Caco-2 (cell line): ENCODE measurements at regions not wholly inside any gene's neighbourhood (a gene's known extent, or its start where the extent isn't known, plus 50 kb on each side); places are given as distances from the start of the nearest gene placed in this dataset.

Experiments used
- BruUV-seq: library from RNA; stranded (reverse); fragments of 400-500 nt; replicated peaks from 2 replicates; lab custom pipeline; 2021; lab: Mats Ljungman, UMichigan
- CTCF ChIA-PET: fragments of 300-600 bp; sonication (Branson Sonifier 250); formaldehyde crosslinking; loops from one replicate; lab custom pipeline; 2022; ENCODE audit warnings: antibody characterized with exemption; lab: Charles Lee
- POLR2A ChIA-PET: fragments of 300-600 bp; sonication (Branson Sonifier 250); formaldehyde crosslinking; loops from one replicate; lab custom pipeline; 2022; ENCODE audit warnings: antibody characterized with exemption; lab: Charles Lee
- DNase-seq, 2 experiments: peaks; one replicate each; pipeline versions ENCODE4 v3.0.0 to v3.0.0-alpha.2; 2020 to 2022
- H3K27me3 ChIP-seq: replicated peaks from 2 replicates; pipeline ENCODE4 v1.6.0; 2011; ENCODE audit warnings: low read length; ENCODE audit not compliant: control insufficient read depth, insufficient read depth
- H3K36me3 ChIP-seq: 2 replicates; pipeline ENCODE4 v1.5.1; 2011; ENCODE audit warnings: low read length; ENCODE audit not compliant: control insufficient read depth, insufficient read depth
- H3K4me1 ChIP-seq: fragments of 250-450 bp; sonication (Bioruptor Pico); 2 replicates; pipeline ENCODE4 v1.5.1; 2020; ENCODE audit warnings: mild to moderate bottlenecking
- H3K4me3 ChIP-seq: 2 replicates; pipeline ENCODE4 v1.5.1; 2011; ENCODE audit warnings: low read depth, mild to moderate bottlenecking, control low read depth, low read length
- H3K9me3 ChIP-seq: fragments of 250-450 bp; sonication (Bioruptor Pico); 2 replicates; pipeline ENCODE4 v1.5.1; 2020; ENCODE audit warnings: mild to moderate bottlenecking, moderate library complexity
- H3K27ac Mint-ChIP-seq: one replicate; pipeline ENCODE4 v1.8.0; 2022; ENCODE audit warnings: mixed read lengths; ENCODE audit not compliant: unreplicated experiment
- H3K27me3 Mint-ChIP-seq: one replicate; pipeline ENCODE4 v1.8.0; 2022; ENCODE audit warnings: mixed read lengths; ENCODE audit not compliant: insufficient read depth, unreplicated experiment
- H3K36me3 Mint-ChIP-seq: one replicate; pipeline ENCODE4 v1.8.0; 2022; ENCODE audit warnings: mild to moderate bottlenecking, mixed read lengths; ENCODE audit not compliant: insufficient read depth, unreplicated experiment
- H3K4me1 Mint-ChIP-seq: one replicate; pipeline ENCODE4 v1.8.0; 2022; ENCODE audit warnings: low read depth, mixed read lengths; ENCODE audit not compliant: unreplicated experiment
- H3K4me3 Mint-ChIP-seq: one replicate; pipeline ENCODE4 v1.8.0; 2022; ENCODE audit warnings: mild to moderate bottlenecking, moderate library complexity, mixed read lengths; ENCODE audit not compliant: unreplicated experiment
- H3K9me3 Mint-ChIP-seq: one replicate; pipeline ENCODE4 v1.8.0; 2022; ENCODE audit warnings: mixed read lengths; ENCODE audit not compliant: unreplicated experiment
- CTCF ChIP-seq, 2 experiments: fragments of 200-600 bp in 1 of 2; IDR thresholded peaks; 1 replicate in 1 of 2; 2 replicates in 1 of 2; pipeline versions ENCODE4 v1.5.1 to v1.8.0; 2011 to 2022; ENCODE audit warnings: antibody characterized with exemption in 1 of 2, control low read depth in 1 of 2, inconsistent platforms in 1 of 2, low read depth in 1 of 2, low read length in 1 of 2, mild to moderate bottlenecking in 1 of 2, moderate library complexity in 1 of 2; ENCODE audit not compliant: insufficient read depth in 1 of 2, severe bottlenecking in 1 of 2, unreplicated experiment in 1 of 2
- intact Hi-C: fragments of 100-400 bp; cut with micrococcal nuclease; formaldehyde crosslinking; loops from one replicate; pipeline ENCODE4 v1.10.0; 2022; ENCODE audit not compliant: unreplicated experiment

- no TSS peak for BruUV-seq
- no peak overlapping the region for H3K4me3 Mint-ChIP-seq
- no peaks in the 10 kb centered on the region for H3K36me3 Mint-ChIP-seq
- no peaks in the 10 kb centered on the region for H3K4me1 ChIP-seq
- ChIA-PET CTCF (no interaction called here), POLR2A (no interaction called here)
- no peaks in the 10 kb centered on the region for H3K27me3 Mint-ChIP-seq
- DNase-seq = no peak
- no peaks in the 10 kb centered on the region for H3K36me3 ChIP-seq
- H3K4me3 ChIP-seq = no peak overlapping the region
- TF ChIP-seq CTCF (IDR thresholded peaks at IDR 0.05; ENCODE audit: insufficient read depth in 1 of 2, low read depth in 1 of 2, low read length in 1 of 2, severe bottlenecking in 1 of 2, unreplicated experiment in 1 of 2) = no peak
- H3K27ac Mint-ChIP-seq = no peak overlapping the region
- H3K9me3 Mint-ChIP-seq = peaks cover 46% of the 10 kb centered on the region
- no peaks in the 10 kb centered on the region for H3K27me3 ChIP-seq
- H3K4me1 Mint-ChIP-seq = no peaks in the 10 kb centered on the region
- H3K9me3 ChIP-seq = no peaks in the 10 kb centered on the region
- intact Hi-C loops = no loop called here
Observed at GRCh38 chr6:130537447-130537846, 171.6 kb downstream of the TMEM200A start.

- no peak for TF ChIP-seq CTCF (IDR thresholded peaks at IDR 0.05; ENCODE audit: insufficient read depth in 1 of 2, low read depth in 1 of 2, low read length in 1 of 2, severe bottlenecking in 1 of 2, unreplicated experiment in 1 of 2)
- intact Hi-C loops = no loop called here
- POLR2A ChIA-PET = no interaction called here
- H3K27me3 ChIP-seq = no peaks in the 10 kb centered on the region
- H3K36me3 ChIP-seq = no peaks in the 10 kb centered on the region
- no peak overlapping the region for H3K4me3 ChIP-seq
- Mint-ChIP-seq H3K27me3 (peaks cover 18% of the 10 kb centered on the region), H3K4me1 (no peaks in the 10 kb centered on the region), H3K27ac (no peak overlapping the region), H3K36me3 (no peaks in the 10 kb centered on the region), H3K9me3 (no peaks in the 10 kb centered on the region), H3K4me3 (no peak overlapping the region)
- no peaks in the 10 kb centered on the region; the same call in 1 of the 2 replicates for H3K9me3 ChIP-seq
- no TSS peak for BruUV-seq
- DNase-seq = no peak
- no peaks in the 10 kb centered on the region for H3K4me1 ChIP-seq
- CTCF ChIA-PET = no interaction called here
Observed at GRCh38 chr6:130547723-130548122, 181.9 kb downstream of the TMEM200A start.

GRCh38 chr6:130557481-130558112, 191.8 kb downstream of the TMEM200A start:
- ChIA-PET CTCF (interaction anchor here (0.9 kb wide), 1 partner anchor 140 kb away, joined by 3 read pairs; no protein-coding TSS in a partner anchor), POLR2A (no interaction called here)
- H3K27me3 ChIP-seq = no peaks in the 10 kb centered on the region
- TF ChIP-seq CTCF (IDR thresholded peaks at IDR 0.05; ENCODE audit: insufficient read depth in 1 of 2, low read depth in 1 of 2, low read length in 1 of 2, severe bottlenecking in 1 of 2, unreplicated experiment in 1 of 2) = no peak
- no TSS peak for BruUV-seq
- no peak overlapping the region for H3K27ac Mint-ChIP-seq
- H3K4me1 Mint-ChIP-seq = no peaks in the 10 kb centered on the region
- no peak for DNase-seq
- peaks cover 19% of the 10 kb centered on the region for H3K27me3 Mint-ChIP-seq
- no peaks in the 10 kb centered on the region for H3K36me3 ChIP-seq
- H3K9me3 Mint-ChIP-seq = no peaks in the 10 kb centered on the region
- no peaks in the 10 kb centered on the region for H3K9me3 ChIP-seq
- intact Hi-C loops = no loop called here
- no peak overlapping the region for H3K4me3 Mint-ChIP-seq
- no peak overlapping the region for H3K4me3 ChIP-seq
- no peaks in the 10 kb centered on the region for H3K4me1 ChIP-seq
- H3K36me3 Mint-ChIP-seq = no peaks in the 10 kb centered on the region
